Duodenal mucosa (tissue), 2 donors: ENCODE measurements at regions not wholly inside any gene's neighbourhood (a gene's known extent, or its start where the extent isn't known, plus 50 kb on each side); places are given as distances from the start of the nearest gene placed in this dataset.

ENCODE experiments used
- H3K27ac ChIP-seq: one replicate; pipeline ENCODE4 v1.7.0; 2013; ENCODE audit warnings: low read depth, low read length
- H3K27me3 ChIP-seq, 2 donors: one replicate each; pipeline ENCODE4 v1.7.0; 2013; ENCODE audit warnings: low read length in 2 of 2, control low read depth in 1 of 2; ENCODE audit not compliant: insufficient read depth in 2 of 2, control insufficient read depth in 1 of 2
- H3K36me3 ChIP-seq, 2 donors: one replicate each; pipeline ENCODE4 v1.7.0; 2013; ENCODE audit warnings: low read length in 2 of 2, control low read depth in 1 of 2; ENCODE audit not compliant: insufficient read depth in 2 of 2, control insufficient read depth in 1 of 2
- H3K4me1 ChIP-seq, 2 donors: one replicate each; pipeline ENCODE4 v1.7.0; 2013; ENCODE audit warnings: low read length in 2 of 2, control low read depth in 1 of 2; ENCODE audit not compliant: insufficient read depth in 2 of 2, control insufficient read depth in 1 of 2
- H3K4me3 ChIP-seq, 2 donors: one replicate each; pipeline ENCODE4 v1.7.0; 2013; ENCODE audit warnings: low read length in 2 of 2, low read depth in 1 of 2
- H3K9ac ChIP-seq, 2 donors: one replicate each; pipeline ENCODE4 v1.7.0; 2013; ENCODE audit warnings: low read length in 2 of 2, low read depth in 1 of 2
- H3K9me3 ChIP-seq, 2 donors: one replicate each; pipeline ENCODE4 v1.7.0; 2013; ENCODE audit warnings: low read length in 2 of 2, control low read depth in 1 of 2; ENCODE audit not compliant: control insufficient read depth in 1 of 2

- H3K4me3 ChIP-seq, result no peak overlapping the region
- no peaks in the 10 kb centered on the region for H3K4me1 ChIP-seq
- no peaks in the 10 kb centered on the region for H3K36me3 ChIP-seq
- no peaks in the 10 kb centered on the region for H3K9me3 ChIP-seq
- H3K27ac ChIP-seq, result no peak overlapping the region
- no peak overlapping the region for H3K9ac ChIP-seq
- no peaks in the 10 kb centered on the region for H3K27me3 ChIP-seq
Observed at GRCh38 chr3:20668411-20668810, 482.4 kb upstream of the SGO1 start.

- no peaks in the 10 kb centered on the region for H3K36me3 ChIP-seq
- H3K4me1 ChIP-seq, result no peaks in the 10 kb centered on the region
- no peak overlapping the region for H3K27ac ChIP-seq
- H3K9ac ChIP-seq, result no peak overlapping the region
- no peak overlapping the region for H3K4me3 ChIP-seq
- H3K27me3 ChIP-seq, result no peaks in the 10 kb centered on the region
- no peaks in the 10 kb centered on the region for H3K9me3 ChIP-seq
Observed at GRCh38 chr3:20666091-20666490, 480.1 kb upstream of the SGO1 start.

GRCh38 chr3:20658491-20658890 is 472.5 kb upstream of the SGO1 start:
- Histone ChIP-seq H3K36me3 (no peaks in the 10 kb centered on the region), H3K27me3 (no peaks in the 10 kb centered on the region), H3K9me3 (peaks cover 0 to 6% of the 10 kb centered on the region in 2 donors), H3K4me3 (no peak overlapping the region), H3K4me1 (no peaks in the 10 kb centered on the region), H3K27ac (no peak overlapping the region), H3K9ac (no peak overlapping the region)

GRCh38 chr3:20657560-20657959 is 471.6 kb upstream of the SGO1 start:
- Histone ChIP-seq H3K4me1 (no peaks in the 10 kb centered on the region), H3K27ac (no peak overlapping the region), H3K27me3 (no peaks in the 10 kb centered on the region)

GRCh38 chr3:20652231-20652986 is 466.4 kb upstream of the SGO1 start:
- Histone ChIP-seq H3K36me3 (no peaks in the 10 kb centered on the region), H3K4me1 (no peaks in the 10 kb centered on the region), H3K4me3 (no peak overlapping the region), H3K27me3 (no peaks in the 10 kb centered on the region), H3K9ac (no peak overlapping the region), H3K27ac (no peak overlapping the region), H3K9me3 (peaks cover 0 to 3% of the 10 kb centered on the region in 2 donors)

More at GRCh38 chr3:20657560-20657959, 471.6 kb upstream of the SGO1 start:
- Histone ChIP-seq H3K9ac (no peak overlapping the region), H3K4me3 (no peak overlapping the region), H3K9me3 (peaks cover 0 to 6% of the 10 kb centered on the region in 2 donors), H3K36me3 (no peaks in the 10 kb centered on the region)

- H3K36me3 ChIP-seq, result no peaks in the 10 kb centered on the region
- H3K4me1 ChIP-seq, result no peaks in the 10 kb centered on the region
- H3K27ac ChIP-seq, result no peak overlapping the region
- no peaks in the 10 kb centered on the region for H3K27me3 ChIP-seq
- no peaks in the 10 kb centered on the region for H3K9me3 ChIP-seq
- no peak overlapping the region for H3K9ac ChIP-seq
- H3K4me3 ChIP-seq, result no peak overlapping the region
Observed at GRCh38 chr3:20648921-20649381, 462.9 kb upstream of the SGO1 start.

GRCh38 chr3:20648294-20648693 is 462.3 kb upstream of the SGO1 start:
- Histone ChIP-seq H3K36me3 (no peaks in the 10 kb centered on the region), H3K9me3 (no peaks in the 10 kb centered on the region), H3K4me1 (no peaks in the 10 kb centered on the region), H3K4me3 (no peak overlapping the region), H3K27me3 (no peaks in the 10 kb centered on the region), H3K27ac (no peak overlapping the region), H3K9ac (no peak overlapping the region)

GRCh38 chr3:20646425-20646824 is 460.4 kb upstream of the SGO1 start:
- Histone ChIP-seq H3K4me1 (no peaks in the 10 kb centered on the region), H3K36me3 (no peaks in the 10 kb centered on the region), H3K9ac (no peak overlapping the region), H3K27ac (no peak overlapping the region), H3K27me3 (no peaks in the 10 kb centered on the region), H3K9me3 (no peaks in the 10 kb centered on the region), H3K4me3 (no peak overlapping the region)

- Histone ChIP-seq H3K9me3 (no peaks in the 10 kb centered on the region), H3K27ac (no peak overlapping the region), H3K36me3 (no peaks in the 10 kb centered on the region), H3K27me3 (no peaks in the 10 kb centered on the region), H3K4me3 (no peak overlapping the region), H3K9ac (no peak overlapping the region), H3K4me1 (no peaks in the 10 kb centered on the region)
Observed at GRCh38 chr3:20645340-20645739, 459.3 kb upstream of the SGO1 start.

GRCh38 chr3:20637729-20638128 is 451.7 kb upstream of the SGO1 start:
- Histone ChIP-seq H3K27me3 (no peaks in the 10 kb centered on the region), H3K9ac (no peak overlapping the region), H3K27ac (no peak overlapping the region), H3K4me3 (no peak overlapping the region), H3K9me3 (no peaks in the 10 kb centered on the region), H3K36me3 (no peaks in the 10 kb centered on the region), H3K4me1 (no peaks in the 10 kb centered on the region)
